ENCODE measurements at regions not wholly inside any gene's neighbourhood (a gene's known extent, or its start where the extent isn't known, plus 50 kb on each side); places are given as distances from the start of the nearest gene placed in this dataset.
"Not testable (repeated sequence)": the region's sequence is repeated elsewhere in the genome, so short reads cannot be mapped to it uniquely, and the experiment has no call there.

GRCh38 chr7:9919-10318 lies 182.5 kb upstream of the FAM20C start:
- H3K27me3 ChIP-seq; H3K9me3 ChIP-seq; DNase-seq; H3K4me3 ChIP-seq; intact Hi-C loops (cut with DNase I); H3K27ac ChIP-seq; H3K9ac ChIP-seq (ENCODE audit: low read depth in 2 of 2, low read length in 2 of 2); H3K4me1 ChIP-seq; H3K36me3 ChIP-seq: not testable (repeated sequence)

- intact Hi-C loops (cut with DNase I); H3K4me3 ChIP-seq; H3K27me3 ChIP-seq; H3K4me1 ChIP-seq; H3K27ac ChIP-seq; H3K36me3 ChIP-seq; H3K9ac ChIP-seq (ENCODE audit: low read depth in 2 of 2, low read length in 2 of 2); DNase-seq; H3K9me3 ChIP-seq: not testable (repeated sequence)
Measured at GRCh38 chr7:32565-33280, 159.6 kb upstream of the FAM20C start.

GRCh38 chr7:35121-35541 lies 157.2 kb upstream of the FAM20C start:
- H3K4me1 ChIP-seq; H3K27ac ChIP-seq; H3K36me3 ChIP-seq; H3K27me3 ChIP-seq; H3K4me3 ChIP-seq; DNase-seq; H3K9ac ChIP-seq (ENCODE audit: low read depth in 2 of 2, low read length in 2 of 2); H3K9me3 ChIP-seq; intact Hi-C loops (cut with DNase I): not testable (repeated sequence)

GRCh38 chr7:36539-36938 lies 155.8 kb upstream of the FAM20C start:
- H3K4me1 ChIP-seq; H3K4me3 ChIP-seq; H3K36me3 ChIP-seq; H3K9me3 ChIP-seq; intact Hi-C loops (cut with DNase I); H3K27me3 ChIP-seq; H3K27ac ChIP-seq; DNase-seq; H3K9ac ChIP-seq (ENCODE audit: low read depth in 2 of 2, low read length in 2 of 2): not testable (repeated sequence)

GRCh38 chr7:37656-38055 lies 154.7 kb upstream of the FAM20C start:
- H3K9ac ChIP-seq (ENCODE audit: low read depth in 2 of 2, low read length in 2 of 2); H3K4me3 ChIP-seq; DNase-seq; H3K36me3 ChIP-seq; intact Hi-C loops (cut with DNase I); H3K27ac ChIP-seq; H3K4me1 ChIP-seq; H3K9me3 ChIP-seq; H3K27me3 ChIP-seq: not testable (repeated sequence)

- not testable (repeated sequence) for H3K27ac ChIP-seq
- peak; percentile 5 for DNase-seq
Measured at GRCh38 chr7:38444-38843, 153.9 kb upstream of the FAM20C start.

GRCh38 chr7:39984-40740 lies 152.2 kb upstream of the FAM20C start:
- intact Hi-C loops (cut with DNase I); H3K4me1 ChIP-seq; H3K9me3 ChIP-seq; H3K36me3 ChIP-seq; H3K4me3 ChIP-seq; H3K27me3 ChIP-seq; H3K9ac ChIP-seq (ENCODE audit: low read depth in 2 of 2, low read length in 2 of 2); H3K27ac ChIP-seq: not testable (repeated sequence)
- DNase-seq, result peak; percentile 15

More at GRCh38 chr7:38444-38843, 153.9 kb upstream of the FAM20C start:
- H3K27me3 ChIP-seq; H3K9me3 ChIP-seq; H3K9ac ChIP-seq (ENCODE audit: low read depth in 2 of 2, low read length in 2 of 2); H3K36me3 ChIP-seq; intact Hi-C loops (cut with DNase I); H3K4me1 ChIP-seq; H3K4me3 ChIP-seq: not testable (repeated sequence)

GRCh38 chr7:40799-41750 lies 151.3 kb upstream of the FAM20C start:
- DNase-seq, result peak; percentile 15
- Histone ChIP-seq H3K27me3 (no peaks in the 10 kb centered on the region), H3K4me3 (no peak overlapping the region), H3K9ac (ENCODE audit: low read depth in 2 of 2, low read length in 2 of 2) (no peak overlapping the region), H3K27ac (no peak overlapping the region), H3K36me3 (no peaks in the 10 kb centered on the region), H3K4me1 (no peaks in the 10 kb centered on the region), H3K9me3 (no peaks in the 10 kb centered on the region)
- intact Hi-C loops (cut with DNase I), result no loop called here
- TF ChIP-seq CTCF (IDR thresholded peaks at IDR 0.05), result no peak

Measured in colonic mucosa (tissue), 4 donors.